SU-DHL-6 (cell line): ENCODE measurements at regions not wholly inside any gene's neighbourhood (a gene's known extent, or its start where the extent isn't known, plus 50 kb on each side); places are given as distances from the start of the nearest gene placed in this dataset.

Experiments used
- EZH2phosphoT487 ChIP-seq: fragments of 200-600 bp; sonication (generic), shearing (Covaris generic); conservative IDR thresholded peaks from 2 replicates; pipeline ENCODE4 v1.6.1; 2018; ENCODE audit warnings: mild to moderate bottlenecking, antibody characterized with exemption, low read length, moderate library complexity, mixed read lengths
- TF ChIP-seq, protein P1 (sequence below): fragments of 200-600 bp; sonication (generic); IDR thresholded peaks from one replicate; pipeline ENCODE4 v1.5.1; 2017; ENCODE audit warnings: antibody characterized with exemption, mild to moderate bottlenecking, low read length, moderate library complexity; ENCODE audit not compliant: insufficient read depth, poor library complexity, severe bottlenecking

- TF ChIP-seq, protein P1, sequence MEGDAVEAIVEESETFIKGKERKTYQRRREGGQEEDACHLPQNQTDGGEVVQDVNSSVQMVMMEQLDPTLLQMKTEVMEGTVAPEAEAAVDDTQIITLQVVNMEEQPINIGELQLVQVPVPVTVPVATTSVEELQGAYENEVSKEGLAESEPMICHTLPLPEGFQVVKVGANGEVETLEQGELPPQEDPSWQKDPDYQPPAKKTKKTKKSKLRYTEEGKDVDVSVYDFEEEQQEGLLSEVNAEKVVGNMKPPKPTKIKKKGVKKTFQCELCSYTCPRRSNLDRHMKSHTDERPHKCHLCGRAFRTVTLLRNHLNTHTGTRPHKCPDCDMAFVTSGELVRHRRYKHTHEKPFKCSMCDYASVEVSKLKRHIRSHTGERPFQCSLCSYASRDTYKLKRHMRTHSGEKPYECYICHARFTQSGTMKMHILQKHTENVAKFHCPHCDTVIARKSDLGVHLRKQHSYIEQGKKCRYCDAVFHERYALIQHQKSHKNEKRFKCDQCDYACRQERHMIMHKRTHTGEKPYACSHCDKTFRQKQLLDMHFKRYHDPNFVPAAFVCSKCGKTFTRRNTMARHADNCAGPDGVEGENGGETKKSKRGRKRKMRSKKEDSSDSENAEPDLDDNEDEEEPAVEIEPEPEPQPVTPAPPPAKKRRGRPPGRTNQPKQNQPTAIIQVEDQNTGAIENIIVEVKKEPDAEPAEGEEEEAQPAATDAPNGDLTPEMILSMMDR, result no peak
- TF ChIP-seq EZH2phosphoT487, result no peak
Measured at GRCh38 chr5:52554293-52554692, 233.4 kb upstream of the ITGA1 start.
